GM23338 (cell line): ENCODE measurements at regions not wholly inside any gene's neighbourhood (a gene's known extent, or its start where the extent isn't known, plus 50 kb on each side); places are given as distances from the start of the nearest gene placed in this dataset.
A peak's percentile ranks its signal among the peaks of the same experiment; 100 is the strongest.

Experiments
- ATAC-seq: fragments of 200-7000 bp; cut with Tn5 transposase; 3 replicates; pipeline ENCODE4 v1.9.1; 2020
- DNase-seq: peaks from one replicate; pipeline ENCODE4 v3.0.0-alpha.2; 2015; ENCODE audit warnings: low spot score
- H2AFZ ChIP-seq: fragments of 200-600 bp; sonication (generic); 2 replicates; pipeline ENCODE4 v1.8.0; 2016; ENCODE audit warnings: antibody characterized with exemption, mild to moderate bottlenecking, moderate library complexity
- H3F3A ChIP-seq: fragments of 200-600 bp; sonication (generic); replicated peaks from 2 replicates; pipeline ENCODE4 v1.8.0; 2017; ENCODE audit warnings: antibody characterized with exemption, mixed run types, low read depth
- H3K27ac ChIP-seq: fragments of 200-600 bp; sonication (generic); 2 replicates; pipeline ENCODE4 v1.6.1; 2016; ENCODE audit warnings: low read depth
- H3K27me3 ChIP-seq: fragments of 200-600 bp; sonication (generic); 2 replicates; pipeline ENCODE4 v1.8.0; 2016; ENCODE audit warnings: mild to moderate bottlenecking, mixed run types, moderate library complexity; ENCODE audit not compliant: insufficient read depth
- H3K36me3 ChIP-seq: fragments of 200-600 bp; sonication (generic); 2 replicates; pipeline ENCODE4 v1.8.0; 2016; ENCODE audit warnings: mild to moderate bottlenecking; ENCODE audit not compliant: insufficient read depth
- H3K4me1 ChIP-seq: fragments of 200-600 bp; sonication (generic); 2 replicates; pipeline ENCODE4 v1.8.0; 2016; ENCODE audit warnings: mild to moderate bottlenecking, moderate library complexity; ENCODE audit not compliant: insufficient read depth
- H3K4me2 ChIP-seq: fragments of 200-600 bp; sonication (generic); 2 replicates; pipeline ENCODE4 v1.7.1; 2017; ENCODE audit warnings: mixed run types
- H3K4me3 ChIP-seq: fragments of 200-600 bp; sonication (generic); 2 replicates; pipeline ENCODE4 v1.6.1; 2016; ENCODE audit warnings: mixed run types
- H3K79me2 ChIP-seq: fragments of 200-600 bp; sonication (generic); replicated peaks from 2 replicates; pipeline ENCODE4 v1.8.0; 2017; ENCODE audit warnings: mild to moderate bottlenecking; ENCODE audit not compliant: insufficient read depth
- H3K9me2 ChIP-seq: fragments of 200-600 bp; sonication (generic); 2 replicates; pipeline ENCODE4 v1.8.0; 2017; ENCODE audit not compliant: insufficient read depth
- H4K20me1 ChIP-seq: fragments of 200-600 bp; sonication (generic); replicated peaks from 2 replicates; pipeline ENCODE4 v1.8.0; 2017; ENCODE audit warnings: mild to moderate bottlenecking; ENCODE audit not compliant: insufficient read depth
- H3K27ac Mint-ChIP-seq: 2 replicates; pipeline ENCODE4 v1.8.0; 2020; ENCODE audit warnings: inconsistent platforms, mild to moderate bottlenecking, moderate library complexity, mixed read lengths
- H3K27me3 Mint-ChIP-seq: 3 replicates; pipeline ENCODE4 v1.8.0; 2022; ENCODE audit warnings: low read depth, mild to moderate bottlenecking, moderate library complexity, mixed read lengths, inconsistent platforms; ENCODE audit not compliant: insufficient read depth, poor library complexity
- H3K36me3 Mint-ChIP-seq: 3 replicates; pipeline ENCODE4 v1.8.0; 2021; ENCODE audit warnings: low read depth, mild to moderate bottlenecking, inconsistent platforms, moderate library complexity, mixed read lengths
- H3K4me1 Mint-ChIP-seq: 3 replicates; pipeline ENCODE4 v1.8.0; 2020; ENCODE audit warnings: mild to moderate bottlenecking, inconsistent platforms, mixed read lengths
- H3K4me3 Mint-ChIP-seq: 3 replicates; pipeline ENCODE4 v1.8.0; 2021; ENCODE audit warnings: moderate library complexity, mild to moderate bottlenecking, inconsistent platforms, mixed read lengths
- H3K9me3 Mint-ChIP-seq: 3 replicates; pipeline ENCODE4 v1.8.0; 2020; ENCODE audit warnings: moderate library complexity, mild to moderate bottlenecking, inconsistent platforms, mixed read lengths
- CREB1 ChIP-seq: fragments of 250-450 bp; sonication (Bioruptor Pico); IDR thresholded peaks from 2 replicates; pipeline ENCODE4 v1.5.0; 2020; ENCODE audit warnings: low read depth, mild to moderate bottlenecking, moderate library complexity
- CTCF ChIP-seq, 2 experiments: fragments of 200-600 bp in 1 of 2; sonication (generic) in 1 of 2; conservative IDR thresholded peaks; 2 replicates each; pipeline versions ENCODE4 v1.5.1 to v1.6.1; 2016 to 2017; ENCODE audit warnings: antibody characterized with exemption in 2 of 2, low read depth in 2 of 2, mild to moderate bottlenecking in 2 of 2, moderate library complexity in 1 of 2
- NANOG ChIP-seq: IDR thresholded peaks from 2 replicates; pipeline ENCODE4 v1.6.1; 2016; ENCODE audit warnings: antibody characterized with exemption, borderline replicate concordance
- STAT1 ChIP-seq: IDR thresholded peaks from one replicate; pipeline ENCODE4 v1.6.1; 2016; ENCODE audit warnings: antibody characterized with exemption; ENCODE audit not compliant: unreplicated experiment
- ZNF331 ChIP-seq: fragments of 250-450 bp; sonication (Bioruptor Pico); IDR thresholded peaks from 2 replicates; pipeline ENCODE4 v1.5.0; 2020; ENCODE audit warnings: low read depth, mild to moderate bottlenecking, moderate library complexity

- H3F3A ChIP-seq = no peaks in the 10 kb centered on the region
- DNase-seq (peak; percentile 97), ATAC-seq (peak; percentile 78)
- peak overlapping the region; percentile 100 for H2AFZ ChIP-seq
- no peaks in the 10 kb centered on the region for H3K9me3 Mint-ChIP-seq
- peaks cover 16% of the 10 kb centered on the region; the same call in 1 of the 2 replicates for H3K4me1 ChIP-seq
- H3K9me2 ChIP-seq = no peaks in the 10 kb centered on the region
- H3K4me3 Mint-ChIP-seq = no peak overlapping the region
- no peaks in the 10 kb centered on the region for H3K79me2 ChIP-seq
- H3K4me2 ChIP-seq = peak overlapping the region; percentile 70; the same call in 1 of the 2 replicates
- H3K36me3 ChIP-seq = no peaks in the 10 kb centered on the region
- peaks cover 1% of the 10 kb centered on the region for H3K27me3 Mint-ChIP-seq
- H4K20me1 ChIP-seq = no peaks in the 10 kb centered on the region
- peak overlapping the region; percentile 27; the same call in 1 of the 2 replicates for H3K4me3 ChIP-seq
- TF ChIP-seq CREB1 (CRISPR knock-in tag) (peak; percentile 42; the same call in 1 of the 2 replicates), NANOG (no peak), CTCF (conservative IDR thresholded peaks at IDR 0.05; ENCODE audit: low read depth in 2 of 2) (peak; percentile 84 to 94)
- no peak overlapping the region for H3K27ac ChIP-seq
- peaks cover 30% of the 10 kb centered on the region for H3K4me1 Mint-ChIP-seq
- H3K36me3 Mint-ChIP-seq = no peaks in the 10 kb centered on the region
- H3K27me3 ChIP-seq = peaks cover 4% of the 10 kb centered on the region; the same call in 1 of the 2 replicates
- no peak overlapping the region for H3K27ac Mint-ChIP-seq
Measured at GRCh38 chr10:123583639-123584418, 82.3 kb upstream of the GPR26 start.

- Mint-ChIP-seq H3K27me3 (peaks cover 1% of the 10 kb centered on the region), H3K9me3 (no peaks in the 10 kb centered on the region), H3K36me3 (no peaks in the 10 kb centered on the region), H3K4me3 (no peak overlapping the region), H3K27ac (no peak overlapping the region), H3K4me1 (peaks cover 30% of the 10 kb centered on the region)
- H3K4me1 ChIP-seq = peaks cover 16% of the 10 kb centered on the region; the same call in 1 of the 2 replicates
- H3F3A ChIP-seq = no peaks in the 10 kb centered on the region
- H3K27ac ChIP-seq = no peak overlapping the region
- H3K27me3 ChIP-seq = peaks cover 4% of the 10 kb centered on the region; the same call in 1 of the 2 replicates
- TF ChIP-seq CTCF (conservative IDR thresholded peaks at IDR 0.05; ENCODE audit: low read depth in 2 of 2) (peak in 1 of 2 experiments; percentile 68; a peak in 2 of 4 replicates), ZNF331 (CRISPR knock-in tag) (no peak), STAT1 (no peak), NANOG (no peak)
- H3K79me2 ChIP-seq = no peaks in the 10 kb centered on the region
- H3K9me2 ChIP-seq = no peaks in the 10 kb centered on the region
- no peaks in the 10 kb centered on the region for H3K36me3 ChIP-seq
- H2AFZ ChIP-seq = peak overlapping the region; percentile 100
- peak; percentile 36 for ATAC-seq
- 0 out of 2 replicates have a peak overlapping the region, but pooled peaks have one; percentile 70 for H3K4me2 ChIP-seq
- no peak overlapping the region for H3K4me3 ChIP-seq
- no peaks in the 10 kb centered on the region for H4K20me1 ChIP-seq
- no peak for DNase-seq
Measured at GRCh38 chr10:123584419-123584775, 81.8 kb upstream of the GPR26 start.
